ENCODE measurements at regions not wholly inside any gene's neighbourhood (a gene's known extent, or its start where the extent isn't known, plus 50 kb on each side); places are given as distances from the start of the nearest gene placed in this dataset.

DNA sequence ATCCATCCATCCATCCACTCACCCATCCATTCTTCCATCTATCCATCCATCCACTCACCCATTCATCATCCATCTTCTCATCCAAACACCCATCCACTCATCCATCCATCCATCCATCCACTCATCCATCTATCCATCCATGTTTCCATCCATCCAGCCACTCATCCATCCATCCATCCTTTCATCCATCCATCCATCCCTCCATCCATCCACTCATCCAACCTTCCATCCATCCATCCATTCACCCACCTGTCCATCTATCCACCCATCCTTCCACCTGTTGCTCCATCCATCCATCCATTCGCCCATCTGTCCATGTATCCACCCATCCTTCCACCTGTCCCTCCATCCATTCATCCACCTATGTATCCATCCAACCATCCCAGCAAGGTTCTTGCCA is 378.4 kb upstream of the PFKP start:
- no peak for DNase-seq

DNA sequence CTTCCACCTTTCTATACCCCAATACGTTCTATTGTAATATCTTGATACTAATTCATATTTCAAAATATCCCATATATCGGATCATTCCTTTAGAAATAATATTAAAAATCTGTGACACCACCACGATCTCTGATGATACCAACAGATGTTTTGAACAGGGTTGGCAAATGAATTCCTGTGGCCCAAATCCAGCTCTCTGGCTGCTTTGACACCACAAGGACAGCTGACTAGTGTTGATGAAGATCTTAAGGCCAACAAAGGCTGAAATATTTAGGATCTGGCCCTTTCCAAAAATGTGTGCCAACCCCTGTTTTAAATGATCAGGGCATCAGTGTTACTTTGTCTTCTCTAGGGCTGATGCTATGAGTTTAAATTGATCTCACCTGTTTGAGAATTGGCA is 380.7 kb upstream of the PFKP start:
- no peak for DNase-seq

DNA sequence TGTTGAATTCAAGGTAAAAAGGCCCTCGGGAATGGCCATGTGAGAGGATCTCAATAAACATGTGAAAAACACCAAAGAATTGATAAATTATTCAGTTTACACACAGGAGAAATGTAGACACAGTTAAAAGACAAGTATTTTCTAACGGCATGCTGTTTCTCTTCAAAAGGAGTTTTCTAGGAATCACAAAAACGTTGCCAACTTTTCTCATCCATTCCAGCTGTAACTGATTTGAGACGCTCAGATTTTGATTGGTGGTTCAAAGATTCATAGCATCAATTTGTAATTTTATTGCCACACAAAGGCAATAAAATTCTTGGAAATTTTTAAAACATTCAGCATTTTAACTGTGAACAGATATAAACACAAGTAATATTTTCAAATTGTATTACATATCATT is 384.9 kb upstream of the PFKP start:
- DNase-seq: no peak

DNA sequence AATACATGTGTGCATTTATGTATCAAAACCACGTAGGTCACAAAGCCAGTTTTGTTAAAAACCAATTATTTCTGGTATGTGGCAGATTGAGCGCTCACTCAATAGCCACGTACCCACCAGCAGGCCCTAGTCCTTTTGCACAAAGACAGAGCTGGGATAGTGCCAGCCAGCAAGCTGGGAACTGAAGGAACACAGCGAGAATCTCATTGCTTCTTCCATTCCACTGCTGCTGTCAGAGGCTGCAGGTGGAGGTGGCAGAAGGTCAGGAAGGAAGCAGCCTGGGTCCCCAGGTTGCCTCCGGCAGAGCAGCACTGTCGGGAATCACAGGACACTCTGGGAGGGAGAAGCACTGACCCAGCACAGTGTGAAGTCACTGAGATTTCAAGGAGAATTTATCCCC is 385.5 kb upstream of the PFKP start:
- DNase-seq: no peak

DNA sequence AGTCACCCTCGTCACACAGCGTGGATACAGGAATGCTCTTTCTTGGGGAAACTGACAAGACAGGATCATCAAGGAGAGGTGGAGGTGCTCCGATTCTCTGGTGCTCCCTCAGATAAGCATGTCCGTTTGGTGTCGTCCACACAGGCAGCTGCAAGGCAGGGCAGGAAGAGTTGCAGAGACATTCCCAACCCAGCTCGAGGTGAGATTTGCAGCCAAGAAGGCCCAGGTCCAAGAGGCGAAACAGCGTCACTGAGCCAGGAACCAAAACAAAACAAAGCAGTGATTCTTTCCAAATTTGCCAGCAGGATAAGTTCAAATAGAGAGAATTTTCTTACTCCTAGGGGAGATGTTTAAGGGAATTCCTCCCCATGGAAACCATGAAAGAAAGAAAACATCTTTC is 386.5 kb upstream of the PFKP start:
- no peak for DNase-seq

DNA sequence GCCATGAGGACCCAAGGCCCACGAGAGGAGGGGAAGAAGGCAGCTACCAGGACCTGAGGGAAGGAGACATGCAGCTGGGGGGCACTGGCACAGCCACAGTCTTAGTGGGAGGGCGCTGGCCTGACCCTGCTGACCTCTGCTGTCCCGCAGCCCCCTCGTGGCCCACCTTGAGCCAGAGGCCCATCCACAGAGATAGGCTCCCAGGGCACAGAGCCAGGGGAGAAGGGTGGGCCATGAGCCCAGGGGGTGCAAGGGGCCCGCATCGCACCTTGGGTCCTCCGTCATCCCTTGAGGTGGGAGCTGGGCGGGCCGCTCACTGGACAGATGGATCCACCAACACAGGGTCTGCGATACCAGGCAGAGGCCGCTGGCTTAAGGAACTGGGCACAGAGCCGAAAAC is 387.7 kb upstream of the PFKP start:
- DNase-seq: no peak

DNA sequence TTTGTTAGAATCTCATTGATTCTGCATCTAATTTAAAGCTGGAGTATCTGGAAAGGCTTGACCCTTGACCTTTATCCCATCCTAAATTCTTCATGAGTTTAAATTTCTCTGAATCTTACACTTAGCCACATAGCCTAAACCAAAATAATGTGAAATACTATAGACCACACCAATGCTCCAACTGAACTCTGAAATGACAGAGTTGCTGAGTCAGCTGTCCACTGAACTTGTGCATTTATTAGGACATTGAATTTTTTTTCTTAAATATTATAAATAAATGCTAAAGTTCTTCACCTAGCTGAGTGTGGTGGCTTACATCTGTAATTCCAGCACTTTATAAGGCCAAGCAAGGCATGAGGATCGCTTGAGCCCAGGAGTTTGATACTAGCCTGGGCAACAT is 390.9 kb upstream of the PFKP start:
- DNase-seq: no peak

DNA sequence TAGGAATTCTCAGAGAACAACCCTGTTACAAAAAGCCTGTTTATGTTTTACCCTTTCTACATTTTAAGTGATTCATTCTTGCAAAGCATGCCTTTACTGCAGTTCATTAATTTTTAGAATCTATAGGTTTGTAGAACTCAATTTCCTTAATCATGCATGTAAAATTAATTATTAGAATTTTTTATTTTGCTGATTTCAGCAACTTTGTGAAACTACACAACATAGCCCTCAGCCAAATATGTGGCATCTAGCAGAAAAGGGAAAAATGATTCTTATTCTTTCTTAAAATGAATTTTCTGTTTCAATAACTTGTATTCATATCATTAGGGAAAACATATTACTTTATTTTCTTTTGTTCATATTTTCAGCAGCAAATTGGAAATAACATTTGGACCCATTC is 392.9 kb upstream of the PFKP start:
- DNase-seq: no peak

DNA sequence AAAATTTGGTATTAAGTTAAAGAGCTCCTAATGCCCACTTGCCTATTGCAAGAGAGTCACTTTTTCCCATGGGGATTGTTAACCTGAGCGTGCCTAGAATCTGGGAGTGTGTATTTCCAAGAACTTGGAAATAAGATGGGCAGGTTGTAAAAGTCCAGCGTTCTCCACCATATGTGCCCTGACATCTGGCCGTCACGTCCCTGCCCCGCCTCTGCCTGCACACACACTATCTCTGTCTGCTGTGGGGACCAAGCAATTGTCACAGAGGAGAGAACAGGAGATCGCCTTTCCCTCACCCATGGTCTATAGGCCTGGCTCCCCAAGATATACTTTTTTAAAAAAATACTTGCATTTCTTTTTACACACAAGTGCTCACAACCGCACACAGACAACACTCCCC is 396.5 kb upstream of the PFKP start:
- DNase-seq: no peak

DNA sequence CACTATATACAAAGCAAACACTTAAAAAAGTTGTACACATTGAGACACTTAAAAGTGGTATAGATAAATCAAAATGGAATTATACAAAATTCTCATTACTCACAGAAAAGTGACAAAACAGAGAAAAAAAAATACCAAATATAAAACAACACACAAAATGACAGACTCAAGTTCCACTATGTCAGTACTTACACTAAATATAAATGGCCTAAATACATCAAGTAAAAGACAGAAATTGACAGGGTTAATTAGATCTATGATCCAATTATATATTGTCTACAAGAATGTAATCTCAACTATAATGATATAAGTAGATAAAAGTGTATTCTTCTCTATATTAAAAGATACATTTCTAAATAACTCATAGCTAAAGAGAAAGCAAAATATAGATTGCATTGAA is 401.6 kb upstream of the PFKP start:
- no peak for DNase-seq

DNA sequence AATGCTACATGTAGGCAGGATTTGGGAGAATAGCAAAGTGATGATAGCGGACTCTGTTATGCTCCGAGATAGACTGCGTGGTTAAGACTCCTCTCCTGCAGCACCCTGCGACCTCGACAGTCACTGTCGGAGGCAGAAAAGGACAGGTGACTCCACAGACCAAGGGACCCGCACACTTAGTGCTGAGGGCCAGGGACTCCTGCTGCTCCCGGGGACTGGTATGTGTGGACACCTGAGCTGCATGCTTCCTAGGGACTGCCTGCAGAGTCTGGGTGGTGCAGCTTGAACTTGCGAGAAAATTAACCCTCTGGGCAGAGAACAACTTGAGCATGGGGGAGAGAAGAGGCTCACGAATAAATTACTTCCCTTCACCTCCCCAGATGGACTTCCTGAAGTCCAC is 407.1 kb upstream of the PFKP start:
- DNase-seq: no peak

DNA sequence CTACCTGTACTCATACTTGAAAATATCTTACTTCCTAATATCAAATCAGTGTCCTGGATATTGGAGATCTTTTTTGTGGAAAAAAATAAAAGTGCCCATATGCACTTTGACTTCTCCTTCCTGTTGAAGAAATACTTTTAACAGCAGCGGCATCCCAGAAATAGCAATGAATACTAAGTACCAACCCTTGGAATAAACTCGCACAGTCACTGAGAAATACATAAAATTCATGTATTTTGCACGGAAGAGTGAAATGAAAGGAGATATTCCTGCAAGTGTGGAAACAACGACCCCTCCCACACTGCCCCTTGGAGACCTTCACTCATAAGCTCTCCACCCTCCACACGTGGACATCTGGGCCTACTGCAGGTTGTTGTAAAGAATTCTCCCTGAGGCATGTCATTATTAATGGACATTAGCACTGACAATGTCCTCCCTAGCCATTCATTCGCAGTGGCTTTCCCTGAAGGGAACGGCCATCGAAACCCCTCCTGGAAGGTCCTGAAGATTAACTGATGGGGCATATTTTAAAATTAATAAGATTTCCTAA is 407.6 kb upstream of the PFKP start:
- no peak for DNase-seq

DNA sequence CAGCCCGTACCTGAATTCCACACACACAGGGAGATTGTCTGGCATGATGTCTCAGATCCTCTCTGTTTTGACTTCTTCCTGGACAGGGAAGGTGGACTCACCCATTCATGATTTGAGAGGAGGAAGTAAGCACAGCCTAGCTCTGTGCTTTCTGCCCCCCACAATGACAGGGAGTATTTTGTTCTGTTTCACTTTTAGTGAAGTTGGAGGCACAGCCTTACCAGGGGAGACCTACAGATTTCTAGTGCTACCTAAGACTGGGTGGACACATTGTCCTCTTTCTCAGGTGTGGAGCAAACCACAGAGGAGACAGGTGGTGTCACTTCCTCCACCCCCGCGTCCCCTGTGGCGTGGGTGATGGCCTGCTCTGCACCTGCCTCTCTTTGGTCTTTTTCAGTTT is 408.6 kb upstream of the PFKP start:
- DNase-seq: no peak

DNA sequence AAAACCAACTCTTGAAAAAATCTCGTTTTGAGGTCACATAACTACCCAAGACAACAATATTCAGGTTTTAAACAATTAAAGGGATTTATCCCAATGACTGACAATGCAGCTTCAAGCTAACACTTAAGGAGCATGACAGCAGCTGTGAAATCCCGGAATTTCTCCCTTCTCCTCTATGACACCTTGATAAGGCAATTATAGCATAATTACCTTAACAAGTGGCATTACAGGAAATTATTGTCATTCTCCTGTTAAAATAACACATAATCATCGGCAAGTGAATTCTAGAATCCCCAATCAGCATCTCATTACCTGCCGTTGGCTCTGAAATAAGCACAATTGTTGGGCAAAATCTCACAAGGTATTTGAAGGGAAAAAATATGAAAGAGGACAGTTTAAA is 417.0 kb upstream of the PFKP start:
- no peak for DNase-seq

DNA sequence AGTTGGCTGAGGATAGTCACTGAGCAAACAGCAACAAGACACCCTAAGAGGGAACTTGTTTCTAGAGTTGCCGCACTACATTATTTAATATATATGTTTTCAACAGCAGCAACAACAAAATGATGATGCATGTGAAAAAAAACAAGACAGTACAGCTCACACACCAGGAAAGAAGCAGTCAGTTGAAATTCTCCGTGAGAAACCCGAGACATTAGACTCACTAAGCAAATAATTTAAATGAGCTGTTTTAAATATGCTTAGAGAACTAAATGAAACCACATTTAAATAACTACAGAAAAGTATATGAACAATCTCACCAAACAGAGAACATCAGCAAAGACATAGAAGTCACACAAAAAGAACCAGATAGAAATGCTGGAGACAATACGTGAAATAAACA is 426.3 kb upstream of the PFKP start:
- DNase-seq: no peak

DNA sequence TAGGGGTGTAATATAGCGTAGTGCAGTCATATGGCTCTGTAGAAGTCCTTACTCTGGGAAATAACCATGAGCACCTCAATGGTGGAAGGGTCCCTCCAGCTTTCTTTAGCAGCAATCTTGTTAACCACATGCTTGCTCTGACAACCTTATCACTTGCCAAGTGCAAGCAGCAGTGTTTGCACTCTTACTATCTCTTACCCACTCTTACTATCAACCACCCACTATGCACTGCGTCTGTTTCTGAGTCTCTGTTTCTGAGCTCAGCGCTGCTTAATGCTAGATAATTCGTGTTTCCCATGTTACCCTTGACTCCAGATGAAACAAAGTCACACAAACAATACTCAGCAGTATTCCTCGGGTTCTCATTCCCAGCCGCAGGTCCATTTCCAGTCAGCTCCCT is 433.7 kb upstream of the PFKP start:
- no peak for DNase-seq

DNA sequence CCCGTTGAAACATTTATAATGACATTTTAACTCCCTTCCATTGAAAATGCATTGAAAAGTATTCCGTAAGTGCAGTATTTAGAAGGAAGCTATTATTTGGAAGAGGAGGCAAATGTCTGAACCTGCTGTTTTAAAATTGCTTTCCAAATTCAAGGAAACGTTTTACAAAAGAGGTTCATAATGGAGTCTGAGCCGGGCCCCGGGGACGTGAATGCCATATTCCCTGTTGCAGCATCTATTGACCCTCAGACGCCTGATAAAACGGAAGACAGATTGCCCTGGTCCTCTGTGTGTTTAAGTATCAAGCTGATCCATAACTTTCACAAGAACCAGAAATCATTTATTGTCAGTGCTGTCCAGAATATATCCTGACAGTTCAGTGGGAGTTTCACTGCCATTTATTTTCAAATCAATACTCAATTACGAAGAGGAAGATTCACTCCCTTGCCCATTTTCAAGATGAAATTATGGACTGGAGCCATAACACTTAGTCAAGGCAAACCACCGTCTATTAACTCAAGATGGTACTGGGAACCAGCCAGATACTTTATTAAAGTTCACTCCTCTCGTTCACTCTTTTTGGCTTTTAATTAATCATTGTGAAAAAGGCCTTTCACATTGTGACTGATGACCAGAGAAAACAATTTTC is 435.7 kb upstream of the PFKP start:
- DNase-seq: no peak

DNA sequence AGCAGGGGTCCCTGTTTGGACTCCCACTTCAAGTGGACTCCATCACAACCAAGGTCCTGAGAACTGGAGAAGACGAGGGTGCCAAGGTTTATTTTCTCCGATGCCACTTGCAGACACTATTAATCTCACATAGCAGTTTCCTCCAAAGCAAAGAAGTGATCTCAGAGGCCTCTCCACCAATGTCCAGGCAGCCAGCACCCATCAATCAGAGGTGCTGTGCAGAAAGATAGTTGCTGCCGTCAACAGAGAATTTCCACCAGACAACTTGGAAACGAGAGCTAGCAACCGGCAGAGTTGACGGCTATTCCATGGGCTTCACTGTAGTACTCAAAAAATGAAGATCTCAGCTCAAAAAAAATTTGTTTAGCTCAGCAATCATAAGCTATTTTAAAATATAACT is 438.6 kb upstream of the PFKP start:
- DNase-seq: no peak

DNA sequence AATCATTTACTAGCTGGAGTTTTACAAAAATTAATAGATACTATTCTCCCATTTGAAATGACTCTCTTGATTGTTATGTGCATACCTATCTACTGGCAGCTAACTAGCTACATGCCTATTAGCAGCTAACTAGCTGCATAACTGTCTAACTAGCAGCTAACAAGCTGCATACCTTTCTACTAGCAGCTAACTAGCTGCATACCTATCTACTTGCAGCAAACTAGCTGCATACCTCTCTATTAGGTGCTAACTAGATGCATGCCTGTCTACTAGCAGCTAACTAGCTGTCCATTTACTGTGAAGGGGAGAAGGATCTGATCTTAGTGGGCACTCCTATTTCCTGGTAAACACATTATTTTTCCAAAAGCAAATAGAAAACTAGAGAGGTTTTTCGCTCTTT is 439.4 kb upstream of the PFKP start:
- DNase-seq: no peak

DNA sequence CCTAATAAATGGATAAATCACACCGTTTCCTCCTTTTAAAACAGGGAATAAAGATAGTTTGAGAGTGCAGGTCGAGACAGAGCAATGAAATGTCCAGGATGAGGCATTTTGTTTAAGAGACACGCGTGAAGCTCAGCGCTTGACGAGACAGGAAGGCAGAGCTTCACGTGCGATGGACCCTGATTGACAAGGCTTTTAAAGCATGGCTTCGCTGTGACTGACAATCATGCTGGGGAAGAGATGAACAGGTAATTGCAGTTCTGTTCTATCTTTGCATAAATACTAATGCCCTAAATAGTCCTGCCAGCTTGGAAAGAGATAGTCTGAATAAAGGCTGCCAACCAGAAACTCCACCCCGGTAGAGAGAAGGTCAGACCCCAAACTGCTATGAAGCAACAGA is 442.3 kb upstream of the PFKP start:
- no peak for DNase-seq

DNA sequence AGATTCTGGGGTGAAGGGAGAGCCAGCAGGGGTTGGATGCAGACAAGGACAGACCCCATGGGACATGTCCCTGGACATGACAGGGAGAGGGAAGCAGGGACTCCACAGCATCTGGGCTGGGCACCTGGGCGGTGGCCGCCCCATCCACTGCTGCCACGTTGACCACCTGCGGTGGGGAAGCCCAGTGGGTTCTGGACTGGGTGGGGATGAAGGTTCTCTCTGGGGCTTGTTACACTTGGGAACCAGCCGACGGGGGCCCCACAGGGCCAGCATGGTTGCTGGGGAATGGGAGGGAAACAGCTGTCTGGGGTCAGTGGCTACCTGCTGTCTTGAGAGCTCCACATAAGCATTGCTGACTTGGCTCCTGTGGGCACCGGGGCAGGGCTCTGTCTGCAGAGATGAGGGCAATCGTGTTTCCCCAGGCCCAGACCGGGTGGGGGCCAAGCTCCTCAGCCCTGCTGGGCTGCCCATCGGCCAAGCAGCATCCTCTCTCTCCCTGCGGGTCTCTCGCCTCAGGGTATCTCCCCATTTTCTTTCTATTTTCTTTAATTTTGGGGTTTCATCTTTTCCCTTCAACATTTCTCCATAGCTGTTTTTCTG is 443.6 kb upstream of the PFKP start:
- no peak for DNase-seq

DNA sequence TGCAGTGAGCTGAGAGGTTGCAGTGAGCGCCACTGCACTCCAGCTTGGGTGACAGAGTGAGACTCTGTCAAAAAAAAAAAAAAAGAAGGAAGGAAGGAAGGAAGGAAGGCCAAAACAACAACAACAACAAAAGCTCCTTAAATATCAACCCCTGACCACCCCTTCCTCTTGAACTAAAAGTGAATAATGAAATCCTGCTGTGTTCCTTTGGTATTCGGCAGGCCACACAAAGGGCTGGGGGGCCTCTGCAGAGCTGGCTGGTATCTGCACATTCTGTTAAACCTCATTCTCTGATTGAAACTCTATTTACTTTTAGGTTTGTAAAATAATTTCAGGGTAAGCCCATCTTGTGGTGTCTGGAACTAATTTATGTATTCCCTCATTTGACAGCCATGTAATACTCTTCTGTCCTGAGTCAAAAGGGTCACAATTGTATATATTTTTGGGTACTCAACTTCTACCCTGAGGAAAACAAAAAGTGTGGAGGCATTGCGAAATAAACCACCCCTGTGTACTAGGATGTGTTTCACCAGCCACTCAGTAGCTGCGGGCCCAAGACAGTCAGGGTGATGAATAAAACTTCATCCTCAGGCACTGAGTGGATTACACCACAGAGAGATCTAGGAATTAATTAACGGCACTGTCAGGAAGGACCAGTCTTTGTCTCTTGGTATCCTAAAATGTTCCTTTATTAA is 446.4 kb upstream of the PFKP start:
- no peak for DNase-seq

DNA sequence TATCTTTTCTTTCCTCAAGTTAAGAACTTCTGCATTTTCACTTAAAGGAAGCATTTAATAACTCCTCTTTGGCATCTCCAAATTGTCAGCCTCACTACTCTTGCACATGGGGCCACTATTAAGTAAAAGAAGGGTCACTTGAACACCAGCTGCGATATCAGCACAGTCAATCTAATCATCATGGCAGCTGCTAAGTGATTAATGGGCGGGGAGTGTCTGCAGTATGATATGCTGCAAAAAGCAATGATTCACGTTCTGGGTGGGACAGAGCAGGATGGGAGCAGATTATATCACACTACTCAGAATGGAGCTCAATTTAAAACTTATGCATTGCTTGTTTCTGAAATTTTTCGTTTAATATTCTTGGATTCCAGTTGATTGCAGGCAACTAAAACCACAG is 447.4 kb upstream of the PFKP start:
- no peak for DNase-seq

DNA sequence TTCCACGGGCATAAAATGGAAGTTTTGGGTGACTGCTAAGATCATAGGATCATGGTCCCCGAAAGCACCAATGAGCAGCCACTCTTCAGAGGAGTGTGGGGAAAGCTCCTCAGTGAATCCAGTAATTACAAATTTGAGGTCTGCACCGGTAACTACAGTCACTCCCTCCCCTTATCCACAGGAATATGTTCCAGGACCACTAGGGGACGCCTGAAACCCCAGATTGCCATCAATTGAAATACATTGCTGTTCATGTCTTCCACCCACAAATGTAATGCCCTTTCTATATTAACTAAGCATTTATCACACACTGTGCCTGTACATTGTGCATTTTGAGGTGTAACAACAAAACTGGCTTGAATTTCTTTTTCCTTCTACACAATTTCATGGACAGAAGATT is 447.9 kb upstream of the PFKP start:
- no peak for DNase-seq

DNA sequence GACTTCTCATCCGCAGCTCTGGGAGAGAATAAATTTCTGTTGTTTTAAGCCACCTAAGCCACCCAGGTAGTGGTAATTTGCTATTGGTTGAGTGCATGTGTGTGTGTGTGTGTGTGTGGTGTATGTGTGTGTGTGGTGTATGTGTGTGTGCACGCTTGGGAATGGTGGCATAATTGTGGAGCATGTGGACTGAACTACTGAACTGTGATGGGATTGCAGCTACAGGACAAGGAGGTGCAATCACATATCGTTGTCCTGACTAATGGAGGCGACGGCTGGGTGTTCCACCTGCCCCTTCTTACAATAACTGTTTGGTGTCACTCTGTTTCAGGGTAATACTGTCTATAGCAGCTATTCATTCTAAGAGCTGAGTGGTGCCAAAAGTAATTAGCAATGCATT is 448.7 kb upstream of the PFKP start:
- no peak for DNase-seq
